C4-2B (cell line): ENCODE measurements at regions not wholly inside any gene's neighbourhood (a gene's known extent, or its start where the extent isn't known, plus 50 kb on each side); places are given as distances from the start of the nearest gene placed in this dataset.

Experiments used
- ZFX ChIP-seq: fragments of 450-650 bp; IDR thresholded peaks from 2 replicates; pipeline ENCODE4 v1.6.1; 2017
- TF ChIP-seq, protein P1 (sequence below): fragments of 450-650 bp; conservative IDR thresholded peaks from 2 replicates; pipeline ENCODE4 v1.5.1; 2017; ENCODE audit warnings: mild to moderate bottlenecking

DNA sequence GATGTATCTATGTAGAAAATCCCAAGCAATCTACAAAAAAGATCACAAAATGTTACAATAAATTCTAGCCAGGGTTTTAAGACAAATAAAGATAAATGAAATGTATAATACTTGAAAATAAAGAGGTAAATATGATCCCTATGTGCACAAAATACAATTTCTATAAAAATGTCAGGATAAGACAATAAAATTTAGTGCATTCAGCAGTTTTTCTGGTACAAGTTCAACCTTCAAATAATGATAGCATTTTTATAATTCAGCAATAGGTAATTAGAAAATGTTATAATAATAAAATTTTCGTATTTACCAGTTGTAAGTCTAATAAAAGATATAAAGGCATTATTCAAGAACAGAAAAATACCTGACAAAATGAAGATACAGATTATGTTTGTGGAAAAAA lies 726.8 kb upstream of the FAT3 start:
- TF ChIP-seq, protein P1, sequence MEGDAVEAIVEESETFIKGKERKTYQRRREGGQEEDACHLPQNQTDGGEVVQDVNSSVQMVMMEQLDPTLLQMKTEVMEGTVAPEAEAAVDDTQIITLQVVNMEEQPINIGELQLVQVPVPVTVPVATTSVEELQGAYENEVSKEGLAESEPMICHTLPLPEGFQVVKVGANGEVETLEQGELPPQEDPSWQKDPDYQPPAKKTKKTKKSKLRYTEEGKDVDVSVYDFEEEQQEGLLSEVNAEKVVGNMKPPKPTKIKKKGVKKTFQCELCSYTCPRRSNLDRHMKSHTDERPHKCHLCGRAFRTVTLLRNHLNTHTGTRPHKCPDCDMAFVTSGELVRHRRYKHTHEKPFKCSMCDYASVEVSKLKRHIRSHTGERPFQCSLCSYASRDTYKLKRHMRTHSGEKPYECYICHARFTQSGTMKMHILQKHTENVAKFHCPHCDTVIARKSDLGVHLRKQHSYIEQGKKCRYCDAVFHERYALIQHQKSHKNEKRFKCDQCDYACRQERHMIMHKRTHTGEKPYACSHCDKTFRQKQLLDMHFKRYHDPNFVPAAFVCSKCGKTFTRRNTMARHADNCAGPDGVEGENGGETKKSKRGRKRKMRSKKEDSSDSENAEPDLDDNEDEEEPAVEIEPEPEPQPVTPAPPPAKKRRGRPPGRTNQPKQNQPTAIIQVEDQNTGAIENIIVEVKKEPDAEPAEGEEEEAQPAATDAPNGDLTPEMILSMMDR, result no peak
- TF ChIP-seq ZFX, result no peak
